GM12878 (cell line): ENCODE measurements at regions not wholly inside any gene's neighbourhood (a gene's known extent, or its start where the extent isn't known, plus 50 kb on each side); places are given as distances from the start of the nearest gene placed in this dataset.
"Not testable (repeated sequence)": the region's sequence is repeated elsewhere in the genome, so short reads cannot be mapped to it uniquely, and the experiment has no call there.

ENCODE experiments used
- ATAC-seq: fragments of 200-7000 bp; cut with Tn5 transposase; 3 replicates; pipeline ENCODE4 v1.9.1; 2020; ENCODE audit warnings: mild to moderate bottlenecking, moderate library complexity
- BruUV-seq: library from RNA; stranded (reverse); fragments of 400-500 nt; replicated peaks from 2 replicates; lab custom pipeline; 2021; lab: Mats Ljungman, UMichigan
- CTCF ChIA-PET: fragments of 300-600 bp; sonication (Branson Sonifier 250); formaldehyde crosslinking; extraction: SDS; loops from one replicate; lab custom pipeline; 2021; ENCODE audit warnings: inconsistent platforms; lab: Yijun Ruan, JAX
- POLR2A ChIA-PET: fragments of 350-600 bp; formaldehyde crosslinking; extraction: SDS; loops from one replicate; lab custom pipeline; 2021; ENCODE audit warnings: inconsistent platforms; lab: Charles Lee
- RAD21 ChIA-PET: fragments of 300-600 bp; sonication (Branson Sonifier 250); formaldehyde crosslinking; loops from one replicate; lab custom pipeline; 2023; ENCODE audit warnings: antibody characterized with exemption; ENCODE audit not compliant: unreplicated experiment; lab: Charles Lee
- SMC1A ChIA-PET: fragments of 300-600 bp; sonication (Branson Sonifier 250); formaldehyde crosslinking; loops from one replicate; lab custom pipeline; 2023; ENCODE audit not compliant: unreplicated experiment, uncharacterized antibody; lab: Charles Lee
- DNase-seq: peaks from one replicate; pipeline ENCODE4 v3.0.0-alpha.2; 2011; ENCODE audit warnings: low read depth, low spot score
- FAIRE-seq: peaks from 3 replicates; lab custom pipeline; 2011; peaks lifted over from hg19 to GRCh38; lab: Jason Lieb, UNC
- H2AFZ ChIP-seq: 2 replicates; pipeline ENCODE4 v1.6.0; 2011; ENCODE audit warnings: low read depth, low read length, control low read depth; ENCODE audit not compliant: control insufficient read depth
- H3K27ac ChIP-seq: 2 replicates; pipeline ENCODE4 v1.5.1; 2011; ENCODE audit warnings: control low read depth; ENCODE audit not compliant: control insufficient read depth, insufficient read depth
- H3K27me3 ChIP-seq, 2 experiments: replicated peaks in 1 of 2; 2 replicates each; pipeline versions ENCODE4 v1.6.0 to v1.6.1; 2011; ENCODE audit warnings: low read length in 1 of 2; ENCODE audit not compliant: control insufficient read depth in 2 of 2, insufficient read depth in 2 of 2
- H3K36me3 ChIP-seq, 2 experiments: 2 replicates each; pipeline ENCODE4 v1.5.1; 2011; ENCODE audit warnings: low read length in 1 of 2; ENCODE audit not compliant: control insufficient read depth in 2 of 2, insufficient read depth in 2 of 2
- H3K4me1 ChIP-seq: 2 replicates; pipeline ENCODE4 v1.6.1; 2011; ENCODE audit warnings: mild to moderate bottlenecking, low read length, moderate library complexity, mixed read lengths; ENCODE audit not compliant: control insufficient read depth, insufficient read depth
- H3K4me2 ChIP-seq: 2 replicates; pipeline ENCODE4 v1.6.0; 2011; ENCODE audit warnings: control low read depth; ENCODE audit not compliant: control insufficient read depth, insufficient read depth
- H3K4me3 ChIP-seq: fragments of 200-600 bp; sonication (generic); 2 replicates; pipeline ENCODE4 v1.5.1; 2016
- H3K79me2 ChIP-seq: 2 replicates; pipeline ENCODE4 v1.6.0; 2011; ENCODE audit warnings: low read length; ENCODE audit not compliant: control insufficient read depth, insufficient read depth
- H3K9ac ChIP-seq: 2 replicates; pipeline ENCODE4 v1.8.0; 2011; ENCODE audit warnings: low read length, control low read depth, mixed read lengths; ENCODE audit not compliant: control insufficient read depth, insufficient read depth
- H3K9me3 ChIP-seq: replicated peaks from 3 replicates; pipeline ENCODE4 v1.5.1; 2011; ENCODE audit warnings: mild to moderate bottlenecking, low read length; ENCODE audit not compliant: control insufficient read depth, insufficient read depth
- H4K20me1 ChIP-seq: 2 replicates; pipeline ENCODE4 v1.6.0; 2011; ENCODE audit not compliant: control insufficient read depth, insufficient read depth
- FOXM1 ChIP-seq: IDR thresholded peaks from 2 replicates; pipeline ENCODE4 v1.6.1; 2012; ENCODE audit warnings: low read depth, mild to moderate bottlenecking, inconsistent platforms, low read length, moderate library complexity
- JUND ChIP-seq: IDR thresholded peaks from 2 replicates; pipeline ENCODE4 v1.6.1; 2012; ENCODE audit warnings: low read depth, mild to moderate bottlenecking, low read length, improper control_type of control experiment, moderate library complexity
- SIX5 ChIP-seq: IDR thresholded peaks from 2 replicates; pipeline ENCODE4 v1.6.1; 2011; ENCODE audit warnings: mild to moderate bottlenecking, low read depth, low read length, moderate library complexity; ENCODE audit not compliant: severe bottlenecking
- STAT1 ChIP-seq: fragments of 450-650 bp; conservative IDR thresholded peaks from 2 replicates; pipeline ENCODE4 v1.6.1; 2014; ENCODE audit warnings: antibody characterized with exemption, mild to moderate bottlenecking
- WGBS: methylation state at CpG from one replicate; pipeline ENCODE4 v1.1.6; 2016; ENCODE audit warnings: low lambda C conversion rate; ENCODE audit not compliant: insufficient replicate concordance, insufficient coverage; ENCODE audit errors: missing lambda C conversion rate; 5-methylcytosine and 5-hydroxymethylcytosine counted together
- in situ Hi-C: fragments of 300-500 bp; cut with MboI; formaldehyde crosslinking; loops from 9 replicates; pipeline ENCODE4 v1.14.3; 2018; ENCODE audit warnings: mixed read lengths
- intact Hi-C: fragments of 100-400 bp; cut with micrococcal nuclease; formaldehyde crosslinking; loops from one replicate; pipeline ENCODE4 v1.14.2; 2022; ENCODE audit not compliant: unreplicated experiment
- TF ChIP-seq, protein P1 (sequence below): IDR thresholded peaks from 2 replicates; pipeline ENCODE4 v1.6.1; 2011; ENCODE audit warnings: low read depth, mild to moderate bottlenecking, low read length, moderate library complexity, borderline replicate concordance; ENCODE audit errors: extremely low read depth

DNA sequence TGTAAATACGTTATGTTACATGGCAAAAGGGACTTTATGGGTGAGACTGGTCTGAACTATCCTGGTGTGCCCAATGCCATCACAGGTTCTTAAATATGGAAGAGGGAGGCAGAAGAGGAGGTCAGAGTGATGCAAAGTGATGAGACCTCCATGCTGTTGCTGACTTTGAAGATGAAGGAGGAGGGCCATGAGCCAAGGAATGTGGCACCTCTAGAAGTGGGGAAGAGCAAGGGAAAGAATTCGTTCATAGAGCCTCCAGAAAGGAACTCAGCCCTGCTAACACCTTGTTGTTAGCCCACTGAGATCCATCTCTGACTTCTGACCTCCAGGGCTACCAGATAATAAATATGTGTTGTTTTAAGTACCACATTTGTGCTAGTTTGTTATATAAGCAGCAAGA is 462.0 kb downstream of the RPS6KC1 start (continued):
- TF ChIP-seq JUND (no peak), SIX5 (no peak), STAT1 (no peak), FOXM1 (no peak)
- TF ChIP-seq, protein P1, sequence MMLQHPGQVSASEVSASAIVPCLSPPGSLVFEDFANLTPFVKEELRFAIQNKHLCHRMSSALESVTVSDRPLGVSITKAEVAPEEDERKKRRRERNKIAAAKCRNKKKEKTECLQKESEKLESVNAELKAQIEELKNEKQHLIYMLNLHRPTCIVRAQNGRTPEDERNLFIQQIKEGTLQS: no peak

DNA sequence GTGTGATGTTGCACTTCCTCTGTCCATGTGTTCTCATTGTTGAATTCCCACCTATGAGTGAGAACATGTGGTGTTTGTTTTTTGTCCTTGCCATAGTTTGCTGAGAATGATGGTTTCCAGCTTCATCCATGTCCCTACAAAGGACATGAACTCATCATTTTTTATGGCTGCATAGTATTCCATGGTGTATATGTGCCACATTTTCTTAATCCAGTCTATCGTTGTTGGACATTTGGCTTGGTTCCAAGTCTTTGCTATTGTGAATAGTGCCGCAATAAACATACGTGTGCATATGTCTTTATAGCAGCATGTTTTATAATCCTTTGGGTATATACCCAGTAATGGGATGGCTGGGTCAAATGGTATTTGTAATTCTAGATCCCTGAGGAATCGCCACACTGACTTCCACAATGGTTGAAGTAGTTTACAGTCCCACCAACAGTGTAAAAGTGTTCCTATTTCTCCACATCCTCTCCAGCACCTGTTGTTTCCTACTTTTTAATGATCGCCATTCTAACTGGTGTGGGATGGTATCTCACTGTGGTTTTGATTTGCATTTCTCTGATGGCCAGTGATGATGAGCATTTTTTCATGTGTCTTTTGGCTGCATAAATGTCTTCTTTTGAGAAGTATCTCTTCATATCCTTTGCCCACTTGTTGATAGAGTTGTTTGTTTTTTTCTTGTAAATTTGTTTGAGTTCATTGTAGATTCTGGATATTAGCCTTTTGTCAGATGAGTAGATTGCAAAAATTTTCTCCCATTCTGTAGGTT is 463.6 kb downstream of the RPS6KC1 start:
- H3K9ac ChIP-seq, FAIRE-seq, H2AFZ ChIP-seq, H3K27me3 ChIP-seq, RAD21 ChIA-PET, H3K4me1 ChIP-seq, CTCF ChIA-PET, H3K4me3 ChIP-seq, DNase-seq, BruUV-seq, H3K27ac ChIP-seq, SMC1A ChIA-PET, H3K4me2 ChIP-seq, H3K79me2 ChIP-seq, ATAC-seq, POLR2A ChIA-PET, H4K20me1 ChIP-seq, H3K9me3 ChIP-seq, in situ Hi-C loops, intact Hi-C loops, H3K36me3 ChIP-seq: not testable (repeated sequence)
- WGBS: 65% methylated on average over 4 of the region's 5 CpGs
